PC-9 (cell line): ENCODE measurements at regions not wholly inside any gene's neighbourhood (a gene's known extent, or its start where the extent isn't known, plus 50 kb on each side); places are given as distances from the start of the nearest gene placed in this dataset.

Experiments used
- BruUV-seq: library from RNA; stranded (reverse); fragments of 400-500 nt; replicated peaks from 2 replicates; lab custom pipeline; 2021; lab: Mats Ljungman, UMichigan
- CTCF ChIA-PET: fragments of 300-600 bp; sonication (Branson Sonifier 250); formaldehyde crosslinking; loops from one replicate; lab custom pipeline; 2022; ENCODE audit warnings: antibody characterized with exemption; lab: Charles Lee
- POLR2A ChIA-PET: fragments of 300-600 bp; sonication (Branson Sonifier 250); formaldehyde crosslinking; loops from one replicate; lab custom pipeline; 2022; ENCODE audit warnings: antibody characterized with exemption; ENCODE audit not compliant: unreplicated experiment; lab: Charles Lee
- DNase-seq, 2 experiments: peaks; one replicate each; pipeline versions ENCODE4 v3.0.0 to v3.0.0-alpha.2; 2015 to 2022; ENCODE audit warnings: mixed read lengths in 1 of 2
- H2AFZ ChIP-seq: fragments of 200-600 bp; sonication (generic); 2 replicates; pipeline ENCODE4 v1.8.1; 2017; ENCODE audit warnings: antibody characterized with exemption
- H3F3A ChIP-seq: fragments of 200-600 bp; sonication (generic); 2 replicates; pipeline ENCODE4 v1.8.1; 2017; ENCODE audit warnings: antibody characterized with exemption, mild to moderate bottlenecking, low read depth; ENCODE audit not compliant: insufficient read depth
- H3K27ac ChIP-seq: fragments of 200-600 bp; sonication (generic); 2 replicates; pipeline ENCODE4 v1.6.1; 2016; ENCODE audit warnings: mixed run types
- H3K27me3 ChIP-seq: fragments of 200-600 bp; sonication (generic); 2 replicates; pipeline ENCODE4 v1.6.1; 2016; ENCODE audit warnings: low read depth, mixed run types; ENCODE audit not compliant: insufficient read depth
- H3K36me3 ChIP-seq: fragments of 200-600 bp; sonication (generic); 2 replicates; pipeline ENCODE4 v1.6.1; 2016; ENCODE audit warnings: low read depth, mixed run types
- H3K4me1 ChIP-seq: fragments of 200-600 bp; sonication (generic); replicated peaks from 2 replicates; pipeline ENCODE4 v1.6.1; 2016; ENCODE audit warnings: mixed run types; ENCODE audit not compliant: insufficient read depth
- H3K4me2 ChIP-seq: fragments of 200-600 bp; sonication (generic); 2 replicates; pipeline ENCODE4 v1.6.1; 2017; ENCODE audit warnings: mixed run types
- H3K4me3 ChIP-seq: fragments of 200-600 bp; sonication (generic); 2 replicates; pipeline ENCODE4 v1.6.1; 2016; ENCODE audit warnings: mixed run types
- H3K79me2 ChIP-seq: fragments of 200-600 bp; sonication (generic); 2 replicates; pipeline ENCODE4 v1.6.1; 2017; ENCODE audit warnings: low read depth, mixed run types
- H3K9me2 ChIP-seq: fragments of 200-600 bp; sonication (generic); 2 replicates; pipeline ENCODE4 v1.8.1; 2017; ENCODE audit warnings: mild to moderate bottlenecking; ENCODE audit not compliant: insufficient read depth
- H3K9me3 ChIP-seq: fragments of 200-600 bp; sonication (generic); 2 replicates; pipeline ENCODE4 v1.8.1; 2016; ENCODE audit warnings: low read depth; ENCODE audit not compliant: insufficient read depth
- H4K20me1 ChIP-seq: fragments of 200-600 bp; sonication (generic); 2 replicates; pipeline ENCODE4 v1.8.1; 2017; ENCODE audit not compliant: insufficient read depth
- EZH2 ChIP-seq: fragments of 200-600 bp; sonication (generic); IDR thresholded peaks from 2 replicates; pipeline ENCODE4 v1.8.0; 2017; ENCODE audit warnings: antibody characterized with exemption, low read depth
- intact Hi-C: fragments of 100-400 bp; cut with micrococcal nuclease; formaldehyde crosslinking; loops from one replicate; pipeline ENCODE4 v1.10.0; 2022; ENCODE audit not compliant: unreplicated experiment
- TF ChIP-seq, protein P1 (sequence below): fragments of 200-600 bp; sonication (generic); conservative IDR thresholded peaks from 2 replicates; pipeline ENCODE4 v1.6.1; 2017; ENCODE audit warnings: mixed run types, antibody characterized with exemption, mild to moderate bottlenecking, moderate library complexity

DNA sequence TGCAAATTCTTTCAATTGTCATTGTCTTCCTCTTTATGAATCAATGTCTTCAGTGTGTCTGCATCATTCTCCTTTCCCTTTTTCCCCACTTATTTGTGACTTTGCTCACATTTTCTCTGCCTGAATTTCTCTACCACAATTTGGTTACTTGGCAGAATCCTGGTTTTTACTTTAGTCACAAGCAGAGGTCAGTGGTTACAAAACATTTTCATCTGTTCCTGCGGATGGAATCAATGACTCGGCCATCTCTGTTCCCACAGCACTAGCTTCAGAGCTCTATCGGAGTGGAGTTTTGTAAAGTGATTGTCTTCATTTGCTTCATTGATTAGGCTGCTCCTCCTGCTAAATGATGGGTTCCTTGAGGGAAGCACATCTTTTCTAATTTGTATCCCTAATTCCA lies 501.3 kb upstream of the AADAT start:
- intact Hi-C loops, result no loop called here
- no peaks in the 10 kb centered on the region for H3K9me3 ChIP-seq
- CTCF ChIA-PET, result no interaction called here
- H3K36me3 ChIP-seq, result no peaks in the 10 kb centered on the region
- H3K4me3 ChIP-seq, result no peak overlapping the region
- H3K4me1 ChIP-seq, result no peaks in the 10 kb centered on the region
- POLR2A ChIA-PET, result no interaction called here
- no peaks in the 10 kb centered on the region for H3K9me2 ChIP-seq
- no peaks in the 10 kb centered on the region for H3F3A ChIP-seq
- DNase-seq, result no peak
- no peaks in the 10 kb centered on the region for H3K79me2 ChIP-seq
- TF ChIP-seq, protein P1, sequence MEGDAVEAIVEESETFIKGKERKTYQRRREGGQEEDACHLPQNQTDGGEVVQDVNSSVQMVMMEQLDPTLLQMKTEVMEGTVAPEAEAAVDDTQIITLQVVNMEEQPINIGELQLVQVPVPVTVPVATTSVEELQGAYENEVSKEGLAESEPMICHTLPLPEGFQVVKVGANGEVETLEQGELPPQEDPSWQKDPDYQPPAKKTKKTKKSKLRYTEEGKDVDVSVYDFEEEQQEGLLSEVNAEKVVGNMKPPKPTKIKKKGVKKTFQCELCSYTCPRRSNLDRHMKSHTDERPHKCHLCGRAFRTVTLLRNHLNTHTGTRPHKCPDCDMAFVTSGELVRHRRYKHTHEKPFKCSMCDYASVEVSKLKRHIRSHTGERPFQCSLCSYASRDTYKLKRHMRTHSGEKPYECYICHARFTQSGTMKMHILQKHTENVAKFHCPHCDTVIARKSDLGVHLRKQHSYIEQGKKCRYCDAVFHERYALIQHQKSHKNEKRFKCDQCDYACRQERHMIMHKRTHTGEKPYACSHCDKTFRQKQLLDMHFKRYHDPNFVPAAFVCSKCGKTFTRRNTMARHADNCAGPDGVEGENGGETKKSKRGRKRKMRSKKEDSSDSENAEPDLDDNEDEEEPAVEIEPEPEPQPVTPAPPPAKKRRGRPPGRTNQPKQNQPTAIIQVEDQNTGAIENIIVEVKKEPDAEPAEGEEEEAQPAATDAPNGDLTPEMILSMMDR, result no peak
- TF ChIP-seq EZH2, result no peak
- no peak overlapping the region for H3K27ac ChIP-seq
- H4K20me1 ChIP-seq, result no peaks in the 10 kb centered on the region
- BruUV-seq, result no TSS peak
- H3K4me2 ChIP-seq, result no peak overlapping the region
- no peaks in the 10 kb centered on the region for H3K27me3 ChIP-seq
- H2AFZ ChIP-seq, result no peak overlapping the region

DNA sequence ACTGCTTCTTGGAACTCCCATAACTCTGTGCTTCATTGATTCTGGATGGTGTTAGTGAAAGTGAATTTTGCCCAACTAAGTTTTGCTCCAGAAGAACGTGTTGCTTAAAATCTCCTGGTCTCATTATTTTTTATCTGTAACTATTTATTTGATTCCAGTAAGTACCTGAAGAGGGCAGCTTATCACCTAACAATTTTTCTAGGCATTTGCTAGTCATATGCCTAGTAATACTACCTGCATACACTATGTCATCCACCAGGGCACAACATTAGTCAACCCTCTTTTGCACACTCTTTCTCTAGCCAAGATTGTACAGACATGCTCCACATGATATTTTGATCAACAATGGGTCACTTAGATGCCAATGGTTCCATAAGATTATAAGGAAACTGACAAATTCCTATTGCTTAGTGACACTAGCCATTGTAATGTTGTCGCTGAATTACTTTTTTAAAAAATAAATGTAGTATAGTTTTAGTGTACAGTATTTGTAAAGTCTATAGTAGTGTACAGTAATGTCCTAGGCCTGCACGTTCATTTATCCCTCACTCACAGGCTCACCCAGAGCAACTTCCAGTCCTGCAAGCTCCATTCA lies 499.9 kb upstream of the AADAT start:
- no peak for DNase-seq
- no peaks in the 10 kb centered on the region for H3K27me3 ChIP-seq
- POLR2A ChIA-PET, result no interaction called here
- no TSS peak for BruUV-seq
- H4K20me1 ChIP-seq, result no peaks in the 10 kb centered on the region
- no peaks in the 10 kb centered on the region for H3K9me3 ChIP-seq
- CTCF ChIA-PET, result no interaction called here
- TF ChIP-seq, protein P1, result peak; percentile 45
- TF ChIP-seq EZH2, result no peak
- H3K27ac ChIP-seq, result no peak overlapping the region
- no peak overlapping the region for H3K4me2 ChIP-seq
- H3K79me2 ChIP-seq, result no peaks in the 10 kb centered on the region
- no peaks in the 10 kb centered on the region for H3F3A ChIP-seq
- intact Hi-C loops, result loop anchor here (1.0 kb wide), 1 partner anchor 264 kb away; no protein-coding TSS in a partner anchor
- H3K4me3 ChIP-seq, result no peak overlapping the region
- H3K9me2 ChIP-seq, result no peaks in the 10 kb centered on the region
- no peak overlapping the region for H2AFZ ChIP-seq
- no peaks in the 10 kb centered on the region for H3K4me1 ChIP-seq
- H3K36me3 ChIP-seq, result no peaks in the 10 kb centered on the region

DNA sequence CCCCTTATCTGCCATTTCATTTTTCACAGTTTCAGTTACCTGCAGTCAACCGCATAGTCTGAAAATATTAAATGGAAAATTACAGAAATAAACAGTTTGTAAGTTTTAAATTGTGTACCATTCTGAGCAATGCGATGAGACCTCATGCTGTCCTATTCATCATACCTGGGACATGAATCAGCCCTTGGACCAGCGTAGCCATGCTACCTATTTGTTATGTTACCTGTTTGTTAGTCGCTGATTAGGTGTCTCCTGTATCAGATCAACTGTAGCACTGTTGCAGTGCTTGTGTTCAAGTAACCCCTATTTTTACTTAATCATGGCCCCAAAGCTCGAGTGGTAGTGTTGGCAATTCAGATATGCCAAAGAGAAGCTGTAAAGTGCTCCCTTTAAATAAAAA lies 492.2 kb upstream of the AADAT start:
- ChIA-PET CTCF (no interaction called here), POLR2A (no interaction called here)
- Histone ChIP-seq H3K36me3 (no peaks in the 10 kb centered on the region), H3K27ac (no peak overlapping the region), H2AFZ (no peak overlapping the region), H3K4me3 (no peak overlapping the region), H3K4me2 (no peak overlapping the region), H3K79me2 (no peaks in the 10 kb centered on the region), H3K27me3 (no peaks in the 10 kb centered on the region), H3K9me3 (no peaks in the 10 kb centered on the region), H3K4me1 (no peaks in the 10 kb centered on the region), H3K9me2 (no peaks in the 10 kb centered on the region), H3F3A (no peaks in the 10 kb centered on the region), H4K20me1 (no peaks in the 10 kb centered on the region)
- intact Hi-C loops, result no loop called here
- TF ChIP-seq, protein P1, result no peak
- TF ChIP-seq EZH2, result no peak
- no peak for DNase-seq
- no TSS peak for BruUV-seq
